ENCODE measurements at regions not wholly inside any gene's neighbourhood (a gene's known extent, or its start where the extent isn't known, plus 50 kb on each side); places are given as distances from the start of the nearest gene placed in this dataset.

GRCh38 chrX:39939678-39940077 is 158.1 kb downstream of the BCOR start:
- H3K4me3 ChIP-seq (IDR thresholded peaks at IDR 0.05; ENCODE audit: insufficient read depth, low read depth, low read length): no peak overlapping the region
- TF ChIP-seq, protein P1, sequence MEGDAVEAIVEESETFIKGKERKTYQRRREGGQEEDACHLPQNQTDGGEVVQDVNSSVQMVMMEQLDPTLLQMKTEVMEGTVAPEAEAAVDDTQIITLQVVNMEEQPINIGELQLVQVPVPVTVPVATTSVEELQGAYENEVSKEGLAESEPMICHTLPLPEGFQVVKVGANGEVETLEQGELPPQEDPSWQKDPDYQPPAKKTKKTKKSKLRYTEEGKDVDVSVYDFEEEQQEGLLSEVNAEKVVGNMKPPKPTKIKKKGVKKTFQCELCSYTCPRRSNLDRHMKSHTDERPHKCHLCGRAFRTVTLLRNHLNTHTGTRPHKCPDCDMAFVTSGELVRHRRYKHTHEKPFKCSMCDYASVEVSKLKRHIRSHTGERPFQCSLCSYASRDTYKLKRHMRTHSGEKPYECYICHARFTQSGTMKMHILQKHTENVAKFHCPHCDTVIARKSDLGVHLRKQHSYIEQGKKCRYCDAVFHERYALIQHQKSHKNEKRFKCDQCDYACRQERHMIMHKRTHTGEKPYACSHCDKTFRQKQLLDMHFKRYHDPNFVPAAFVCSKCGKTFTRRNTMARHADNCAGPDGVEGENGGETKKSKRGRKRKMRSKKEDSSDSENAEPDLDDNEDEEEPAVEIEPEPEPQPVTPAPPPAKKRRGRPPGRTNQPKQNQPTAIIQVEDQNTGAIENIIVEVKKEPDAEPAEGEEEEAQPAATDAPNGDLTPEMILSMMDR (conservative IDR thresholded peaks at IDR 0.05; ENCODE audit: low read depth, low read length): no peak
- no peaks in the 10 kb centered on the region for H3K79me2 ChIP-seq (ENCODE audit: insufficient read depth, low read depth)
- no peak overlapping the region for H3K9ac ChIP-seq
- no peak overlapping the region for H3K4me2 ChIP-seq
- H2AFZ ChIP-seq (ENCODE audit: low read depth): no peak overlapping the region
- no peaks in the 10 kb centered on the region for H3K36me3 ChIP-seq (ENCODE audit: insufficient read depth)
- no peaks in the 10 kb centered on the region for H3K27me3 ChIP-seq (ENCODE audit: insufficient read depth, low read depth)
- H3K4me1 ChIP-seq (ENCODE audit: low read depth, poor library complexity, severe bottlenecking): peaks cover 13% of the 10 kb centered on the region
- H3K27ac ChIP-seq: no peak overlapping the region
- H4K20me1 ChIP-seq (ENCODE audit: insufficient read depth): no peaks in the 10 kb centered on the region

DNA sequence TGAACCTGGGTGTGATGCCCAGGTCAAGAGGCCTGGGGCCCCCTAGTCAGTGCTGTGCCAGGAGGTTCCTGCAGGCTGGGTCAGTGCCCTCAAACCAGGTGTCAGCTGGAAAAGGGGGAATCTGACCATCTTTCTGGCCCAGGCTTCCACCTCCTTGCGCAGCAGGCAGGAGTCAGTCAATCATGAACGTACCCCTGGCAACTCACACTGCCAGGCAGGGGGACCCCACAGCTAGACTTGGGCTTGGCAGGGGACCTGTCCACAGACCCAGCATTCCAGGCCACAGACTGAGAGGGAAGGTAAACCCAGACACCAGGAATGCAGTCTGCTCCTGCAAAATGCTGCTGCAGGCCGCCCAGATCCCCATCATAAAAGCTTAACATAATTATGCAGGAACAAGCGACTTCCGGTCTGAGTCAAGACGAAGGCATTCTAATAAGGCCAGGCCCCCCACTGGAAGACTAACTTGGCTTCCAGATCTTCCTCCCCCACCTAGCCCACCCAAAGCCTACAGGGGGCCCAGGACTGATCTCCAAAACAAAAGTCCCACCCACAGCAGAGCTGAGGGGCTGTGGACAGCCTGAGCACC is 156.3 kb downstream of the BCOR start:
- no peak overlapping the region for H3K4me3 ChIP-seq (IDR thresholded peaks at IDR 0.05; ENCODE audit: insufficient read depth, low read depth, low read length)
- H2AFZ ChIP-seq (ENCODE audit: low read depth): no peak overlapping the region
- peaks cover 10% of the 10 kb centered on the region for H3K4me1 ChIP-seq (ENCODE audit: low read depth, poor library complexity, severe bottlenecking)
- no peaks in the 10 kb centered on the region for H4K20me1 ChIP-seq (ENCODE audit: insufficient read depth)
- no peaks in the 10 kb centered on the region for H3K27me3 ChIP-seq (ENCODE audit: insufficient read depth, low read depth)
- no peaks in the 10 kb centered on the region for H3K36me3 ChIP-seq (ENCODE audit: insufficient read depth)
- H3K4me2 ChIP-seq: no peak overlapping the region
- no peak overlapping the region for H3K27ac ChIP-seq
- no peaks in the 10 kb centered on the region for H3K79me2 ChIP-seq (ENCODE audit: insufficient read depth, low read depth)
- TF ChIP-seq, protein P1 (conservative IDR thresholded peaks at IDR 0.05; ENCODE audit: low read depth, low read length): no peak
- H3K9ac ChIP-seq: no peak overlapping the region

- H3K4me1 ChIP-seq (ENCODE audit: low read depth, poor library complexity, severe bottlenecking): no peaks in the 10 kb centered on the region
- H3K4me3 ChIP-seq (IDR thresholded peaks at IDR 0.05; ENCODE audit: insufficient read depth, low read depth, low read length): no peak overlapping the region
- H2AFZ ChIP-seq (ENCODE audit: low read depth): no peak overlapping the region
- H3K4me2 ChIP-seq: no peak overlapping the region
- no peaks in the 10 kb centered on the region for H4K20me1 ChIP-seq (ENCODE audit: insufficient read depth)
- no peaks in the 10 kb centered on the region for H3K79me2 ChIP-seq (ENCODE audit: insufficient read depth, low read depth)
- no peaks in the 10 kb centered on the region for H3K27me3 ChIP-seq (ENCODE audit: insufficient read depth, low read depth)
- H3K36me3 ChIP-seq (ENCODE audit: insufficient read depth): no peaks in the 10 kb centered on the region
- TF ChIP-seq, protein P1 (conservative IDR thresholded peaks at IDR 0.05; ENCODE audit: low read depth, low read length): no peak
- no peak overlapping the region for H3K9ac ChIP-seq
- no peak overlapping the region for H3K27ac ChIP-seq
These were observed 153.3 kb downstream of the BCOR start for GRCh38 chrX:39944416-39944815.

- Histone ChIP-seq H3K9ac (no peak overlapping the region), H3K4me3 (IDR thresholded peaks at IDR 0.05; ENCODE audit: insufficient read depth, low read depth, low read length) (no peak overlapping the region), H2AFZ (ENCODE audit: low read depth) (no peak overlapping the region), H3K4me2 (no peak overlapping the region), H3K36me3 (ENCODE audit: insufficient read depth) (no peaks in the 10 kb centered on the region), H3K27me3 (ENCODE audit: insufficient read depth, low read depth) (no peaks in the 10 kb centered on the region), H3K27ac (no peak overlapping the region), H3K4me1 (ENCODE audit: low read depth, poor library complexity, severe bottlenecking) (no peaks in the 10 kb centered on the region), H4K20me1 (ENCODE audit: insufficient read depth) (no peaks in the 10 kb centered on the region), H3K79me2 (ENCODE audit: insufficient read depth, low read depth) (no peaks in the 10 kb centered on the region)
- TF ChIP-seq, protein P1 (conservative IDR thresholded peaks at IDR 0.05; ENCODE audit: low read depth, low read length): no peak
These were observed 152.0 kb downstream of the BCOR start for GRCh38 chrX:39945709-39946108.
